DMS153 (cell line): ENCODE measurements at regions not wholly inside any gene's neighbourhood (a gene's known extent, or its start where the extent isn't known, plus 50 kb on each side); places are given as distances from the start of the nearest gene placed in this dataset.

ENCODE experiments used
- DNase-seq: peaks from one replicate; lab custom pipeline; 2025; lab: John Stamatoyannopoulos, UW

GRCh38 chr5:116651653-116652052 lies 77.0 kb upstream of the SEMA6A start:
- DNase-seq = no peak

GRCh38 chr5:116650964-116651363 lies 76.3 kb upstream of the SEMA6A start:
- no peak for DNase-seq

GRCh38 chr5:116650544-116650943 lies 75.9 kb upstream of the SEMA6A start:
- DNase-seq = no peak

- no peak for DNase-seq
Observed at GRCh38 chr5:116646611-116647289, 72.1 kb upstream of the SEMA6A start.

- DNase-seq = no peak
Observed at GRCh38 chr5:116645627-116646026, 71.0 kb upstream of the SEMA6A start.

- no peak for DNase-seq
Observed at GRCh38 chr5:116640236-116640635, 65.6 kb upstream of the SEMA6A start.

- DNase-seq = no peak
Observed at GRCh38 chr5:116637149-116637740, 62.6 kb upstream of the SEMA6A start.

- DNase-seq = no peak
Observed at GRCh38 chr5:116632890-116633289, 58.3 kb upstream of the SEMA6A start.

GRCh38 chr5:116631147-116631546 lies 56.5 kb upstream of the SEMA6A start:
- no peak for DNase-seq

- no peak for DNase-seq
Observed at GRCh38 chr5:116629168-116629567, 54.5 kb upstream of the SEMA6A start.

- DNase-seq = no peak
Observed at GRCh38 chr5:116626945-116627679, 52.5 kb upstream of the SEMA6A start.

- peak; percentile 67 for DNase-seq
Observed at GRCh38 chr5:116626272-116626723, 51.7 kb upstream of the SEMA6A start.
